Kidney capillary endothelial cell (primary cell): ENCODE measurements at regions not wholly inside any gene's neighbourhood (a gene's known extent, or its start where the extent isn't known, plus 50 kb on each side); places are given as distances from the start of the nearest gene placed in this dataset.

ENCODE experiments used
- DNase-seq: peaks from one replicate; pipeline ENCODE4 v3.0.0-alpha.2; 2018; ENCODE audit warnings: low spot score

- DNase-seq = no peak
Observed at GRCh38 chr4:185987961-185988627, 80.9 kb upstream of the TLR3 start.

DNA sequence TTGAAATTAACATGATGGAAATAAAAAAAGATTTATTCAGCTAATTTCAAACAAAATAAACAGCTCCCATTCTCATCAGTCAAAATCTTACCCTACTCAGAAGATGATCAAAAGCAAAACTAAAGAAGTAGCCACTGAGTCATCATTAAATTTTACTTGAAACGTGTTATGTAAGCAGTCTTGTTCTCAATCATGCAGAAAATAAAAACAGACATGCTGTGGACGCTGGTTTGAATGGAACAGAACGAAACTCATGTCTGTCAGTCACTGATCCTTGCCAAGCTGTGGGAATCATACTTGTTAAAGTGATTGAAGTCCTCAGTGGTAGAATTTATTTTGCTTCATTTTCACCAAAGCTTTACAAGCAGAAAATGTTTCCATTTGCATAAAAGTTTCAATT, 77.2 kb upstream of the TLR3 start:
- no peak for DNase-seq

DNA sequence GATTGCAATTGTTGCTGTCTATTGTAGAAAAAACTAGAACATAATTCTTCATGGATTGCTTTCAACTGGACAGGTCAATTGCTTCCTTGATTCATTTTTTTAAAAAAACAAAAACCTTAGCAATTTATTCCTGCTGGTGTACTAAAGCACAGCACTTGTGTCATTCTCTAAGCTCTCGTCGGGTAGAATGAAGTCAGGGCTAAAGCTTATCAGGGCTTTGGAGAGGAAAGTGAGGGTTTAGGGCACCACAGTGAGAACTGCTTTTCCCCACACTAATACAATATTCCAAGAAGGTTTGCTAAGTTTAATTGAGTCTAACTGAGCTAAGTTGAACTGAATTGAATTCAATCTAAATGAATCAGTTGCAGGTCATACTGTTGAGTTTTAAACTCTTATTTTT, 76.4 kb upstream of the TLR3 start:
- DNase-seq = no peak

DNA sequence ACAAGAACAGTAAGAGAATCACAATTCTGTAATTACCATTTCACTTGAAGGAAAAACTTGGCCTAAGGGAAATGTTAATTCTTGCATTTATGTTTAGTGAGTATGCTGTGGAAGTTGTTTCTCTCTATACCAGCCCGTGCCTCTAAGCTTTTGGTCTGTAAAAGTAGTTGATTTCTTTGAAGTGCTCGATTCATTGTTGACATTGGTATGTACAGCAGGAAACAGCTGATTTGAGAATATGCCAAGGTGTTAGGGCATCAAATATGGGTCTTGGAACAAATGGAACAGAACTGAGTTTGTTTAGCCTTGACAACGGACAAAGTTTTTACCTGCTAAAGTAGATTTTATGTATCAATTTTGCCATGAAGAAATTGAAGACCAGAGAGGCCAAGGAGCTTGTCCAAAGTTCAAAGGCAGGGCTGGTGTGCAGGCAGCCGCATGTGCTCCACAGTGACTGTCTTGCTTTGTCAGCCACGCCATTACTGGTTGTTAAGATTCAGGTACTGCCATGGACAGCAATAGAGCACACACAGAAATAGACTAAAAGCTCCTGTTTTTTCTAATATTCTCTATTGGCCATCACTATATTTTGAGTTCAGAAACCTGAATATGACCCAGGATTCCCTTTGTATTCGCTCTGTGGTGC, 75.5 kb upstream of the TLR3 start:
- no peak for DNase-seq

DNA sequence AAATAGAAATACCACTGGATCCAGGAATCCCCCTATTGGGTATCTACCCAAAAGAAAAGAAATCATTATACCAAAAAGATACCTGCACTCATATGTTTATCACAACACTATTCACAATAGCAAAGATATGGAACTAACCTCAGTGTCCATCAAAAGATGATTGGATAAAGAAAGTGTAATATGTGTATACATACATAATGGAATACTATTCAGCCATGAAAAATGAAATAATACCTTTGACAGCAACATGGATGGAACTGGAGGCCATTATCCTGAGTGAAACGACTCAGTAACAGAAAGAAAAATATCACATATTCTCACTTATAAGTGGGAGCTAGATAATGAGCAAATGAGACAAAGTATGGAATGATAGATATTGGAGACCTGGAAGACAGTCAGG, 74.2 kb upstream of the TLR3 start:
- DNase-seq = no peak

GRCh38 chr4:185995665-185996064, 73.3 kb upstream of the TLR3 start:
- no peak for DNase-seq

GRCh38 chr4:185997296-185997695, 71.7 kb upstream of the TLR3 start:
- no peak for DNase-seq

DNA sequence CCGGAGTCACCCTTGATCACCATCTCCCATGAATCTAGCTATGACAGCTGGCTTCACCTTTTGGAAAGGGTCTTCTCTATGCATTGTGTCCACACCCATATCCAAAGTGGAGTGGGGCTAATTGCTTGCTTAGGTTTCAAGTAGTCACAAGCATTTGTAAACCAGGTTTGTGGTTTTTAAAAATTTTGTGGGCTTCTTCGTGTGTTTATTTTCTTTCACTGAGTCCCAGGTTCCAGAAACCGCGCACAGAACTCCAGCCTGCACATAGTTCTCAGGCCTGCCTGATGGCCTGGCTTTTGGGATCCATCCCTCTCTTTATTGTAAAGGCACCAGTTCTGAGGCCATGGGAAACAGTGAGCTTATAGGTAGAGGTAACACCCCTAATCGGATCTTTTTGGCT, 70.2 kb upstream of the TLR3 start:
- DNase-seq = no peak

DNA sequence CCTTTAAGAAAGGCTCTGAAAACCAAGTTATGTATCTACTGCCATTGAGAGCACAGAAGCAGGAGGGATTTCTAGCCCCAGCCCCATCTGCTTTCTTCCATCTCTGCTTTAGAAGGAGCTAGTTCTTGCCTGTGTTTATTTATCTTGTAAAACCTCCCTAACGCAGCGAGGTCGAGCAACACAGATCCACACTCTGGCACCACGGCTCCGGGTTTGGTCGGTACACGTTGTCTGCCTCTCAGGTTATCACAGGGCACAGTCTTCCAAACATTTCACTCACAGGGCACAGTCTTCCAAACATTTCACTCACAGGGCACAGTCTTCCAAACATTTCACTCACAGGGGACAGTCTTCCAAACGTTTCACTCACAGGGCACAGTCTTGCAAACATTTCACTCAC, 69.7 kb upstream of the TLR3 start:
- DNase-seq = no peak

DNA sequence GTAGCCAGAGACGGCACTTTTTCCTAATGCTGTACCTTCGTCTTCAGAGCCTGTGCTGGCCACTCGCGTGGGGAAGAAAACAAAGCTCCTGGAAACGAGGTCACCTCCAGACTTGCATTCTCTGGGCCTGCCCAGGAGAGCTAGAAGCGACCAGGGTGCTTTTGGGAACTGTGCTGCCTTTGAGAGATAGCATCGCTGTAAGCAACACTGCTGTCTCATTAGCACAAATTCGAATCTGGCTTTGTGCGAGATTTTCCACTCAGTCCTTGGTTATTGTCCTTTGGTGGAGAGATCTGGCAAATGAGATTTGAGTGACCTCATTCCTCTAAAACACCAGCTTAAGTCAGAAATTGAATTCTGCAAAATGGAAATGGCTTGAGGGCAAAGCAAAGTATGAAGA, 66.1 kb upstream of the TLR3 start:
- no peak for DNase-seq

DNA sequence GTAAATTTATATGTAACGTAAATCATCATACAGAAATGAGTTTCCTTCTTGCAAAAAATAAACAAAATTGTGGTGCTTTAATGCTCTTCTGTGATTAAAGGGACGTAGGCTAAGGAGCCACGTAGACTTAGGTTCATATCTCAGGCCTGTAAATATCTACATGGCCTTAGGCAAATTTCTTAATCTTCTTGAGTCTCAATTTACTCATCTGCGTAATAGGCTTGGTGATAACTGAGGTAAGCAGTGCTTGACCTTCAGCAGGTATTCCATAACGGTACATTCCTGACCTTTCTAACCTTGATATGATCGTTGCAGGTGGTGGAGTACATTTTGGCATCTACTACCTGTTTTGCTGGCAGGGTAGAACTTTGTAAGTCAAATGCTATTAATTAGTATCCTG, 65.2 kb upstream of the TLR3 start:
- no peak for DNase-seq

GRCh38 chr4:186008057-186008456, 60.9 kb upstream of the TLR3 start:
- DNase-seq = no peak

DNA sequence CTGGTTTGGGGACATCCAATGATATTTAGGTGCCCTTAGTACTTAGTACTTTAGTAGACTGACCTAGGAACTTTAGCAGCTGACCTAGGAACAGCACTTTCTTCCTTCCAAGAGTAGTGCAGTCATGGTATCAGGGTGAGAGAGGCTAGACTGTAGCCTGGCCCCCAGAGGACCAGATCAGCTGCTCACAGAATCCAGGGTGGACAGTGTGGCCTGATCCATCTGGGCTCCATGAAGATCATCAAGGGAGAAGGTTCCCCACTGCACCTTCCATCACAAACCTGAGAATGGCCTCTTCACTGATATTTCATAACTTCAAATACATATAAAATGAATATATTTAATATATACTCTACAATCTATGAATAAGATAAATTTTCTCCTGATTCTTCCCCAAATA, 59.0 kb upstream of the TLR3 start:
- no peak for DNase-seq

DNA sequence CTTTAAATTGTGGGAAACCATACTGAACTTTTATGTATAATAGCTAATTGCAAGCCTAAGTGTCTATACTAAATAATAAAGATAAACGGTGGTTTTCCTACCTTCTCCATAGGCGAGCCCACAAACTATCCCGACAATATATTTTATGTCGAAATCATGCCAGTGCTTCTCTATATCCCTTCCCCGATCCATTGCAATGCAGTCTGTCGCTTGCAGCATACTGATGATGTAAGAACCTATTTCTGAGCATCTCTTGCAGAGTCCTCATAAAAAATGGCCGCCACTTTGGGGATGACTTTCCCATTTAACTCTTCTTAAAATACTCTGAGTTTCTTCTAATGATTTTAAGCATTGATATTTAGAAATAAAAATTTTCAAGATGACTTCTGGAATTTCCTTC, 58.1 kb upstream of the TLR3 start:
- no peak for DNase-seq

- no peak for DNase-seq
Observed at GRCh38 chr4:186012071-186012470, 56.9 kb upstream of the TLR3 start.

DNA sequence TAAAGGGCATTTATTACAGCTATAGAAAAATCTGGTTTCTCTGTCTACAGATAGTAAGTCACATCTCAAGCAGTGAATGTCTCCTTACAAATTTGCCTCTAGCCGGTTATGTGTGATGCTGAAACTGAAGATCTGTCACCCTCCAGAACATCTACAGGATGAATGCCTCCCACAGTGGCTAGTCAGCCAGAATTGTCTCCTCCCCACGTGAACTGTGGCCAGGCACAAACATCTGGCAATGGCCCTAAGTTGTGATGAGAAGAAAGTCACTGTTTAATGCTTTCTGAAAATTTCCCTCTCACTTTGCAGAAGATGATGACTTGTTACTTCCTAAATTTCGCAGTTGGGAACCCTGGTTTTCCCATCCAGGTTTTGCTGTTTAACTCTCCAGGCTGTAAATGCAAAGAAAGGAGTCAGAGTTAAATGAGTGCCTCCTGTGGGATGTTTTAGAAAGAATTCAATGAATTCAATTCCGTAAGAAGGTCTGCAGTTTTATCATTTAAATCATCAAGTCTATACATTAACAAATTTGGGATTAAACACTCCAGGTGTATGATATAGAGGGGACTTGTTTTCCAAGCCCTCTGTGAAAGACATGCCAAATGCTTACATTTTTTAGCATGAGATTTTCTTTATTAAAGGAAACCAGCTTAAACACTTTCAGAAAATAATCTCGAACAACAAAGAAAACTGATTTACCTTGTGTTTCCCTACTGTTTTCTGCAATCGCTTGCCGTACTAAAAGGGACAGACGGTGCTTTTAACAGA, 55.4 kb upstream of the TLR3 start:
- no peak for DNase-seq

DNA sequence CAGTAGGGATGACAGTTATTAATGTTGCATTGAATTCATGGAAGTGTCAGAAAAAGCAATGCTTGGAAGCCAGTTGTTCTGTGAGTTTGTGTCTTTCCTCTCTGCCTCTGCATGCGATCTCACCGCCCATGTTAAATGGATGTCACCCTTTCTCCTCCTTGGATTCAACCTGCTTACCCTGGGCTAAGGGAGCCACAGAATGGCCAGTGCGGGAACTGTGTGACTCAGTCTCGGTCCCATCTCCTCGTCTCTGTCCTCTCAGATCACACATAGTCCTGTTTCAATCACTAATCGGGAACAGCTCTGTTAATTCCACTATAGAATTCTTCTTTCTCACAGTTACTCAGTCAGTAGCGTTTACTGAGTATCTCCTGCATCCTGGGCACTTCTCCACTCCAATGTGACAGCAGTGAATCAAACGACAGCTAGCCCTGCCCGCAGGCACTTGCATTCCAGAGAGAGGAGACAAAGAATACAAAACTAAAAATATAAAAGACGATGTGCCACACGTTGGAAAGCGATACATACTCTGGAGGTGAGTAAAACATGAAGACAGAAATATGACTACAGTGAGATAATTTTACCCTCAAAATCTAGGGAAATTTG, 53.6 kb upstream of the TLR3 start:
- DNase-seq = no peak

- DNase-seq = no peak
Observed at GRCh38 chr4:186016796-186017195, 52.2 kb upstream of the TLR3 start.

- DNase-seq = no peak
Observed at GRCh38 chr4:186017801-186018200, 51.2 kb upstream of the TLR3 start.

- DNase-seq = no peak
Observed at GRCh38 chr4:186018261-186018660, 50.7 kb upstream of the TLR3 start.

DNA sequence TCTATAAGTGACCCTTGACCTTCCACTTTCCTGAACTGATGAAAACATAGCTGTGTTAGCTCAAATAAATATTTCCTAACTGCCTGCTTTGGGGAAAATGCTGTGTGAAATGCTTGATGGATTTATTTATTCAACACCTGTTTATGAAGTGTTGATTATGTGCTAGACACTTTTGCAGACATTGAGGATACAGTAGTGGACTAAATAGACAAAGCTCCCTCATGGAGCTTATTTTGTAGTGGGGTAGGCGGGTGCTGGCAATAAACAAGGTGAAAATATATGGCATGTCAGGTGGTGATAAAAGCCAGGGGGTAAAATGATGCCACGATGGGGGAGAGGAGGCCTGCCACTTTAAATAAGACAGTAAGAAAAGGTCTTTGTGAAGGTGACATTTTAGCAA, 50.2 kb upstream of the TLR3 start:
- no peak for DNase-seq
